H1 (cell line): ENCODE measurements at regions not wholly inside any gene's neighbourhood (a gene's known extent, or its start where the extent isn't known, plus 50 kb on each side); places are given as distances from the start of the nearest gene placed in this dataset.

Source experiments
- CBX8 ChIP-seq: fragments of 300-800, 300-1000 bp; sonication (generic); IDR thresholded peaks from 2 replicates; pipeline ENCODE4 v1.7.1; 2016; ENCODE audit warnings: low read depth, low read length, borderline replicate concordance
- CTBP2 ChIP-seq: IDR thresholded peaks from 2 replicates; pipeline ENCODE4 v1.7.0; 2011; ENCODE audit warnings: borderline replicate concordance, mild to moderate bottlenecking, moderate library complexity, mixed read lengths, low read length; ENCODE audit not compliant: insufficient read depth, insufficient read length
- EGR1 ChIP-seq: IDR thresholded peaks from 2 replicates; pipeline ENCODE4 v1.6.1; 2011; ENCODE audit warnings: low read depth, low read length, borderline replicate concordance
- GABPA ChIP-seq: IDR thresholded peaks from 2 replicates; pipeline ENCODE4 v1.6.1; 2011; ENCODE audit warnings: mild to moderate bottlenecking, low read length, moderate library complexity, borderline replicate concordance; ENCODE audit not compliant: insufficient read depth
- JUND ChIP-seq: IDR thresholded peaks from 2 replicates; pipeline ENCODE4 v1.6.1; 2011; ENCODE audit warnings: mild to moderate bottlenecking, improper control_type of control experiment, low read length
- PHF8 ChIP-seq: fragments of 200-600 bp; sonication (generic); conservative IDR thresholded peaks from 2 replicates; pipeline ENCODE4 v1.7.1; 2012; ENCODE audit warnings: low read depth, mild to moderate bottlenecking, inconsistent platforms, low read length, moderate library complexity
- RAD21 ChIP-seq, 2 experiments: IDR thresholded peaks in 1 of 2; conservative IDR thresholded peaks in 1 of 2; 2 replicates each; pipeline ENCODE4 v1.6.1; 2011; ENCODE audit warnings: low read depth in 2 of 2, low read length in 2 of 2, improper control_type of control experiment in 1 of 2, inconsistent platforms in 1 of 2, mild to moderate bottlenecking in 1 of 2, moderate library complexity in 1 of 2
- TAF1 ChIP-seq: IDR thresholded peaks from 2 replicates; pipeline ENCODE4 v1.6.1; 2011; ENCODE audit warnings: mild to moderate bottlenecking, low read depth, low read length
- TF ChIP-seq, protein P1 (sequence below): IDR thresholded peaks from 2 replicates; pipeline ENCODE4 v1.6.1; 2012; ENCODE audit warnings: low read length, inconsistent platforms
- TF ChIP-seq, protein P2 (sequence below): IDR thresholded peaks from 2 replicates; pipeline ENCODE4 v1.6.1; 2011; ENCODE audit warnings: low read length, improper control_type of control experiment

DNA sequence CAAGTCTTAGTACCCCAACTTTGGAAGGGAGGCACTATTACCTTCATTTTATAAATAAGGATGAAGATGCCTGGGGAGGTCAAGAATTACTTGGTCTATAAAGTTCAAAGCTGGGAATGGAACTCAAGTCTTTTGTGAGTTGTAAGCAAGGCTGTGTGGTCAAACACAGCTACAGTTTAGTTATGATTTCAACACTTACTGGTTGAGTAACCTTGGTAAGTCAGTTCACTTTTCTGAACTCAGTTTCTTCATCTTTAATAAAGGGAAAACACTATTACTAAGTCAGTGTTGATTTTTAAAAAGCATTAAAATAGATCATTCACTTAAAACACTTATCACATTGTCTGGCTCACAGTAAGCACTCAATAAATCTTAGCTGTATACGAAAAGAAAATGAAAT is 200.4 kb upstream of the ADAMTS9 start (continued):
- no peak for TF ChIP-seq TAF1
- TF ChIP-seq, protein P1, sequence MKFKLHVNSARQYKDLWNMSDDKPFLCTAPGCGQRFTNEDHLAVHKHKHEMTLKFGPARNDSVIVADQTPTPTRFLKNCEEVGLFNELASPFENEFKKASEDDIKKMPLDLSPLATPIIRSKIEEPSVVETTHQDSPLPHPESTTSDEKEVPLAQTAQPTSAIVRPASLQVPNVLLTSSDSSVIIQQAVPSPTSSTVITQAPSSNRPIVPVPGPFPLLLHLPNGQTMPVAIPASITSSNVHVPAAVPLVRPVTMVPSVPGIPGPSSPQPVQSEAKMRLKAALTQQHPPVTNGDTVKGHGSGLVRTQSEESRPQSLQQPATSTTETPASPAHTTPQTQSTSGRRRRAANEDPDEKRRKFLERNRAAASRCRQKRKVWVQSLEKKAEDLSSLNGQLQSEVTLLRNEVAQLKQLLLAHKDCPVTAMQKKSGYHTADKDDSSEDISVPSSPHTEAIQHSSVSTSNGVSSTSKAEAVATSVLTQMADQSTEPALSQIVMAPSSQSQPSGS: no peak
- TF ChIP-seq JUND: no peak
- TF ChIP-seq CBX8: no peak
- no peak for TF ChIP-seq GABPA
- TF ChIP-seq RAD21 (IDR thresholded peaks at IDR 0.05 in 1 of 2, conservative IDR thresholded peaks at IDR 0.05 in 1 of 2; ENCODE audit: low read depth in 2 of 2, low read length in 2 of 2): no peak
- no peak for TF ChIP-seq PHF8
- TF ChIP-seq, protein P2, sequence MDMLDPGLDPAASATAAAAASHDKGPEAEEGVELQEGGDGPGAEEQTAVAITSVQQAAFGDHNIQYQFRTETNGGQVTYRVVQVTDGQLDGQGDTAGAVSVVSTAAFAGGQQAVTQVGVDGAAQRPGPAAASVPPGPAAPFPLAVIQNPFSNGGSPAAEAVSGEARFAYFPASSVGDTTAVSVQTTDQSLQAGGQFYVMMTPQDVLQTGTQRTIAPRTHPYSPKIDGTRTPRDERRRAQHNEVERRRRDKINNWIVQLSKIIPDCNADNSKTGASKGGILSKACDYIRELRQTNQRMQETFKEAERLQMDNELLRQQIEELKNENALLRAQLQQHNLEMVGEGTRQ: no peak
- no peak for TF ChIP-seq EGR1
- no peak for TF ChIP-seq CTBP2
